Fibroblast of pulmonary artery (primary cell): ENCODE measurements at regions not wholly inside any gene's neighbourhood (a gene's known extent, or its start where the extent isn't known, plus 50 kb on each side); places are given as distances from the start of the nearest gene placed in this dataset.

Experiments
- DNase-seq: peaks from one replicate; pipeline ENCODE4 v3.0.0-alpha.2; 2010; ENCODE audit warnings: low read depth
- H3K4me3 ChIP-seq: replicated peaks from 2 replicates; pipeline ENCODE4 v1.5.1; 2011; ENCODE audit warnings: low read depth, mild to moderate bottlenecking, control low read depth, low read length, moderate library complexity
- TF ChIP-seq, protein P1 (sequence below): IDR thresholded peaks from 2 replicates; pipeline ENCODE4 v1.5.1; 2011; ENCODE audit warnings: mild to moderate bottlenecking, control low read depth, low read length, inconsistent platforms; ENCODE audit errors: missing control alignments

DNA sequence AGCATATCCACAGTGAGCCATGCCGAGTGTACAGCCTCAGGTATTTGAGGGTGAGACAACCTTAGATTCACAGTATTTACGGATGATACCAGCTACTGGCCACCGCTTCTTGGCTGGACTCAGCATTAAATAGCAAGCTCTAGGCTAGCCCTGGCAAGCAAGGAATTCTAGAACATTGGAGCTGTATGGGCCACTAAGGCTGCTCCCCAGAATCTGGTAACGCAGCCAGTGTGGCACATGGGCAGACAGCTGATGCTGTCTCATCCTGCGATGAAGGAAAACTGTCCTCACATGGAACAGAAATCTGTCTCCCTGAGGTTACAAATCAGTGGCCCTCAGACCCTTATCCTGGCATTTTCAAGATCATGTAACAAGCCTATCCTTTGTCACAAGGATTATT is 57.6 kb upstream of the RGMA start:
- TF ChIP-seq, protein P1, sequence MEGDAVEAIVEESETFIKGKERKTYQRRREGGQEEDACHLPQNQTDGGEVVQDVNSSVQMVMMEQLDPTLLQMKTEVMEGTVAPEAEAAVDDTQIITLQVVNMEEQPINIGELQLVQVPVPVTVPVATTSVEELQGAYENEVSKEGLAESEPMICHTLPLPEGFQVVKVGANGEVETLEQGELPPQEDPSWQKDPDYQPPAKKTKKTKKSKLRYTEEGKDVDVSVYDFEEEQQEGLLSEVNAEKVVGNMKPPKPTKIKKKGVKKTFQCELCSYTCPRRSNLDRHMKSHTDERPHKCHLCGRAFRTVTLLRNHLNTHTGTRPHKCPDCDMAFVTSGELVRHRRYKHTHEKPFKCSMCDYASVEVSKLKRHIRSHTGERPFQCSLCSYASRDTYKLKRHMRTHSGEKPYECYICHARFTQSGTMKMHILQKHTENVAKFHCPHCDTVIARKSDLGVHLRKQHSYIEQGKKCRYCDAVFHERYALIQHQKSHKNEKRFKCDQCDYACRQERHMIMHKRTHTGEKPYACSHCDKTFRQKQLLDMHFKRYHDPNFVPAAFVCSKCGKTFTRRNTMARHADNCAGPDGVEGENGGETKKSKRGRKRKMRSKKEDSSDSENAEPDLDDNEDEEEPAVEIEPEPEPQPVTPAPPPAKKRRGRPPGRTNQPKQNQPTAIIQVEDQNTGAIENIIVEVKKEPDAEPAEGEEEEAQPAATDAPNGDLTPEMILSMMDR: no peak
- DNase-seq: no peak
- H3K4me3 ChIP-seq: no peak overlapping the region

DNA sequence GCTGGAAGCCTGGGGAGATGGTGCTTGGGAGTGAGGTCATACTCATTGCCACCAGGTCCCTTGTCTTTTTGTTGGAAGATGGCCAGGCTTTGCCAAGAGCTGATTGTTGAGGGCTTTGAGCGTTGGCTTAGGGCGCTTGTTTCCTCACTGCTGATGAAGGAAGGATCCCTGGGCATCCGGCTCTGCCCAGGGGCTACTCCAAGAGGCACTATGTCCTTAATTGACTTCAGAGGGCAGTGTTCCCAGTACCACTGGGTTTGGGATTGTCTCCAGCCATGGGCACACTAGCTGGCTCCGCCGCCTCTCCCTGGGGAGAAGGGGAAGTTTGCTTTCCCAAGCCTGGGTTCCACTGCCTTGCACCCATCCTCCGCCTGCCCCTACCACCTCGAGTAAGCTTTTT is 57.2 kb upstream of the RGMA start:
- H3K4me3 ChIP-seq: no peak overlapping the region
- TF ChIP-seq, protein P1: no peak
- DNase-seq: no peak

DNA sequence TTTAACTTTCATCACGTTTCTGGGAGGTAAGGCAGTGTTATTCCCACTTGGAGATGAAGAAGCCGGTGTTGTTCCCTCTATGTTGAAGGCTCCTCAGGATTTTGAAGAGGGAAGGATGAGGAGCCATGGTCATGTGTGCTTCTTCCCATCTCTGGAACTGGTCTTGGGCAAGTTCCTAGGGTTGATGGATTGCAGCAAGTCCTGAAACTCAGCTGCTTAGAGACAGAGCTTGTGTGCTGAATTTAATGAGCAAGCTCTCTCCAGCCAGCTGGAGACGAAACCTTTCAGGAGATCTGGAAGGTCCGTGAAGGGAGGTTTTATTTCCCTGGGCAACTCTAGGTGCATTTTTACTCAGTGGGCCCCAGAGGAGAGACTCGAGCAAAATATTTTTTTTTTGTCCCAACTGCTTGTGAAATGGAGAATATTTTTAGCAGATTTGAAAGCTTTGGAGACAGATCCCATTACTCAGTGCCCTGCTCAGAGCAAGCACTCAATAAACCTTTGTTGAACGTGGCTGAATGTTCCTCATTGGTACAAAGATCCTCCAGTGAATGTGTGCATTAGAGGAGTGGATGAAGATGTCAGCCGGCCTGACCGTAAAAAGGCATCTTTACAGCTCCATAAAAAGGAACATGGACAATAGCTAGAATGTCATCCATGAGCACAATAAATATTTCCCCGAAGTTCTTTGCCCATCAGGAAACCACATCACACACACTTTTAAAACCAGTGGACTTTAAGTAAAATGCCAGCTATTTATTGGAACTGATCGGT is 55.6 kb upstream of the RGMA start:
- TF ChIP-seq, protein P1: no peak
- H3K4me3 ChIP-seq: no peak overlapping the region
- no peak for DNase-seq

DNA sequence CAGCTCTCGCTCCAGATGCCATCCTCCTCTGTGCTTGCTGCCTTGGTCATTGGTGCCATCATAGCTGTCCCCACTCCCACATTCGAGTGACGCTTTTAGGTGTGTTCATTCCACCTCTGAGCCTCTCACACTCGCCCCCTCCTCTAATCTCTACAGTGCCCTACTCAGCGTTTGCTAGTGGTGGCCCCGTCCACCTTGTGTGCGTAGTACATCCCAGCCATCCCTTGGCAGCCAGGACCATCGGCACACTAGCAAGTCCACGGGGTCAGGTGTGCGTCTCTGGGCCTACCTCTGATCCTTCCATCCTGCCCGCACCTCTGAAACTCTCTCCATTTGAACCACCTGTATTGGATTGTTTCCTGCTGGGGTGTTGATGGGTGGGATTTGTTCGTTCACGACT is 54.2 kb upstream of the RGMA start:
- no peak for DNase-seq
- H3K4me3 ChIP-seq: no peak overlapping the region
- TF ChIP-seq, protein P1: no peak

DNA sequence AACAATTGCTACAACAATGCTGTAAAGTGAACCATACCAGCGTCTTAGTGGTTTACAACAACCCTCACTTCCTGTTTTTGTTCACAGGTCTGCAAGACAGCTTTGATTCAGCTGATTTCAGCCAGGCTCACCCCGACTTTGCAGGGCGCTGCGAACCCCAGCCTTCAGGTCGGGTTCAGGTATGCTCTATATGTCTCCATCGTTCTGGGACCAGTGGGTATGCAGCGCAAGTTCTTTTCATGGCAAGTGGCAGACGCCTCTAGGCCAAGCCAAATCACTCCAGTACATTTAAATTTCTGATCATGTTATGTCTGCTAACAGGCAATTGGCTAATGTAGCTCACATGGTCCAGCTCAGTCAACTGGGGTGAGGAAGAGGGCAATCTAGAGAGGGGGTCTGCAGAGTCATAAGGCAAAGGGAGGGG is 52.4 kb upstream of the RGMA start:
- TF ChIP-seq, protein P1: no peak
- DNase-seq: no peak
- H3K4me3 ChIP-seq: no peak overlapping the region

DNA sequence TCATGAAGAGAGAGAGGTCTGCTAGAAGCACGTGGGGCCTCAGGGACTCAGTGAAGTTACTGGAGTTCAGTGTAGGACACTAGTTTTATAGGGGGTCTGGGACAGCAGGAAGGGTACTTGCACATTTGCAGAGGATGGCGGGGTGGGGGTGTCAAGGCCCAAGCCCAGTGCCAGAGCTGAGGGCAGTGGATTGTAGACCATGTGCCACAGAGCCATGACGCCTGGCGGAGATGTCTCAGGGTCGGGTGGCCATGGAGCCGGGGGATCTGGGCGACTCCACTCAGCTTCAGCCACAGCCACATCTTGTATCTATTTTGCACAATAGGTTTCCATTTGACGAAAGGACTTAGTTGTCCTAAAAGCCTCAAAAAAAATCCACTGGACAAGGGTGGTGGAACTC is 50.4 kb upstream of the RGMA start:
- no peak overlapping the region for H3K4me3 ChIP-seq
- no peak for DNase-seq
- TF ChIP-seq, protein P1: no peak

DNA sequence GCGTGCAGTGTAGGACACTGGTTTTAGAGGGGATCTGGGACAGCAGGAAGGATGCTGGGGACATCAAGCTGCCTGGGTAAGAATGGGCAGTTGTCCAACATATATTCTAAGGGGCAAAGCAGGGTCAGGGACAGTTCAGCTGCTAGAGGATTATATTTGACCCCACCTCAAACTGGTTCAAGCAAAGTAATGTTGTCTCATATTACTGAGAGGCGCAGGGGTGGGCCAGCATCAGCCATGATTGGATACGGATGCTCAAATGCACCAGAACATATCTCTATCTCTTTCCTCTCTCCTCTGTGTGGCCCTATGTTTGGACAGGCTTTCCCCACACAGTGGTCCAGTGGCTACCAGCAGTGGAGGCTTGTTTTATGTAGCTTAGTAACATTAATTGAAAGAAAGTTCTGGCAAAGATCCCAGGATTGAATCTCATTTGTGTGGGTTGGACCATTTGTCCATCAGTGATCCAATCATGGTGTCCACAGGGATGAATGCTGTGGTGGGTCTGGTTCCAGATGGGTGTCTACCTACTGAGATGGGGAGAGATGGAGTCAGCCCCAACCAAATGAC is 49.8 kb upstream of the RGMA start:
- H3K4me3 ChIP-seq: no peak overlapping the region
- DNase-seq: no peak
- TF ChIP-seq, protein P1: no peak
